ENCODE measurements at regions not wholly inside any gene's neighbourhood (a gene's known extent, or its start where the extent isn't known, plus 50 kb on each side); places are given as distances from the start of the nearest gene placed in this dataset.

DNA sequence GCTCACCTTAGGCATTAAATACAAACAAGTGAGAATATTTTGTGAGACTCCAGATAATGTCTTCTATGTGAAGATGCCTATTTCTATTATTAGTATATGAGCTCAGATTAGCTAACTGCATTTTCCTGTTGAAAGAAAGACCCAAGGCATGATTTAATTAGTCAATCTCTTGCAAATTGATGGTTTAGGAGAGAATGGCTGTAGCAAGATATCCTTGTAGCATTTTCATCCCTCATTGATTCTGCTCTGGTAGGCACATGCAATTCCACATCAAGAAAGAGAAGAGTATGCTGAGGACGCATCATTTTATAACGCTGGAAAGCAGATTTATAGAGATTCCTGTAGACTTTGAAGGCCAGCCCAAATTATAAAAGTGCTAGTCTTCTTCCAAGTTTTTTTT, 332.0 kb downstream of the SOX11 start:
- H3K4me3 ChIP-seq (ENCODE audit: low read length), result no peak overlapping the region
- DNase-seq (ENCODE audit: low read depth, low spot score), result no peak

DNA sequence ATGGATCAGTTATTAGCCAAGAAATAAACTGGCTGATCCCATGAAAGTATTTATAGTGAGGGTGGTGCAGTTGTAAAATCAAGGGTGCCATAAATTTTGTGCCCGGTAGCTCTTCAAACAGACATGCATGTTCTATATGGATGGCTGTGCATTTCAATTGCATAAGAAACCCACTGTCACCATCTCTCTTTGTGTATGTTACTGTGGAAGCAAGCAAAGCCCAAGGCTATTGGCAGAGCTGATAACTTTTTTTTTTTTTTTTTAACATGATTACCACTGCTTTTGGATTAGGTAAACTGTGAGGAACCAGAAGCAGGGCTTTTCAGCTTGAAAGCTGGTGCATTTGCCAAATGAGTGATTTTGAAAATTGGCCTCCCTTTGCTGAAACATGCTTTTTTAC, 332.6 kb downstream of the SOX11 start:
- no peak overlapping the region for H3K4me3 ChIP-seq (ENCODE audit: low read length)
- no peak for DNase-seq (ENCODE audit: low read depth, low spot score)

DNA sequence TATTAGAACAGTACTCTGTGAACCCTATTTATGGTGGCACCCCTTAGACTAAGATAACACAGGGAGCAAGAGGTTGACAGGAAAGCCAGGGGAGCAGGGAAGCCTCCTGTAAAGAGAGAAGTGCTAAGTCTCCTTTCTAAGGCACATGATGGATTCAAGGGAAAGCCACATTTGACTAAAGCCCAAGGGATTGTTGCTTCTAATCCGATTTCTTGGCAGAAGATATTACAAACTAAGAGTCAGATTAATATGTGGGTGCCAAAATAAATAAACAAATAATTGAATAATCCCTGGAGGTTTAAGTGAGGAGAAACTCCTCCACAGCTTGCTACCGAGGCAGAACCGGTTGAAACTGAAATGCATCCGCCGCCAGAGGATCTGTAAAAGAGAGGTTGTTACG, 333.2 kb downstream of the SOX11 start:
- DNase-seq (ENCODE audit: low read depth, low spot score), result no peak
- no peak overlapping the region for H3K4me3 ChIP-seq (ENCODE audit: low read length)

DNA sequence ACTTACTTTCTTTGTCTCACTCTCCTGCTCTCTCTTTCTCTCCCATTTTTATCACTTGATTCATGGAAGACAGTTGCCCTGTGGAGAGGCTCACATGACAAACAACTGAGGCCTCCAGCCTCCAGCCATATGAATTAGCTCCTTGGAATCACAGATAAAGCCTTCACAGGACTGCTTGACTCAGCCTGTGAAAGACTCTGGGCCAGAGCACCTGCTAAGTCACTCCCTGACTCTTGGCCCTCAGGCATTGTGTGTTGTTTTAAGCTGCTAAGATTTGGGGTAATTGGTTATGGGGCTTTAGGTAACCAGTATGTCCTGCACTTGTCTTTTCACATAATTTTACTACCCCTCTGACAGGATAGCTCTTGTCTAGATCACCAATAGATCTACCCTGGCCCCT, 334.9 kb downstream of the SOX11 start:
- H3K4me3 ChIP-seq (ENCODE audit: low read length), result no peak overlapping the region
- no peak for DNase-seq (ENCODE audit: low read depth, low spot score)

DNA sequence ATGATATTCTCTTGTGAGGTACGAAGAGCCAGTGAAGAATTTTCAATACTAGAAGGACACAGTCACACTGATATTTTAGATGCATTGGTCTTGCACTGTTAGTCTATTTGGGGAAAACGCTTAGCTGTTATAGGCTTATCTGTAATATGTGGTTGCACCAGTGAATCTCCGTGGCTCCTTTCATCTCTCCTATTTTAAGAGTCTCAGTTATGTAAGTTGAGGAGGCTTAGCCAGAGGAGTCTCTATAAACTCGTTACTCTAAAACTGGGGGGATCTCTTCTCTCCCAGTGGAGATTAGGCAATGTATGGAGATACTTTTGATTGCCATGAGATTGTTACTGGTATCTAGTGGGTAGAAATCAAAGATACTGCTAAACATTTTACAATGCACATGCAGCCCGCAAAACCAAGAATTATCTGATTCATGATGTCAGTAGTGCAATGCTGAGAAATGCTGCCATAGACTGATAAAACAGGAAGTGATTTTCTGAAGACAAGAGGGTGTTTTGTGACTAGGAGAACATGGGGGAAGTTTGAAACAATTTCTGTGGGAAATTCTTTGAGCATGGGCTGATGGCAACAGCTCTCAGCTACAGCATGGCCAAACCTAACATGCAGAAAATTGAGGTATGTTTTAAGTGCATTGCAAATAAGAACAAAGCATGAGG, 339.1 kb downstream of the SOX11 start:
- peak; percentile 66 for DNase-seq (ENCODE audit: low read depth, low spot score)
- no peak overlapping the region for H3K4me3 ChIP-seq (ENCODE audit: low read length)

DNA sequence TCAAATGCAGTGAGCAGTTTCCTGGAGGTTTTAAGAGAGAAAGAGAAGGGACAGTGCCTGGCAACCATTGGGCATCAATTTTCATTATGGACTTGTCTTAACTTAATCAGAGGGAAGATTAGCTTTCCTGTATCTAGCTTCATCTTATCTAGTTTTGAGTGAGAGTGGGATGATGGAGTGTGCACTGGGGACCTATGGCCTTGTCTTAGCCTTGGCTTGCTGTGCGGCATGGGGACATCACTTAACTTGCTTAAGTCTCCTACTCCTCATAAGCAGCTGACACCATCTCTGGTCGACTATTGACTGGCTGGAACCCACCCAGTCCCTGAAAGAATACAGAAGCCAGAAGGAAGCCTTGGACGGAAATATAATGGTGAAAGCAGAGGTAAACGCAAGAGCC, 344.0 kb downstream of the SOX11 start:
- no peak overlapping the region for H3K4me3 ChIP-seq (ENCODE audit: low read length)
- DNase-seq (ENCODE audit: low read depth, low spot score), result no peak

DNA sequence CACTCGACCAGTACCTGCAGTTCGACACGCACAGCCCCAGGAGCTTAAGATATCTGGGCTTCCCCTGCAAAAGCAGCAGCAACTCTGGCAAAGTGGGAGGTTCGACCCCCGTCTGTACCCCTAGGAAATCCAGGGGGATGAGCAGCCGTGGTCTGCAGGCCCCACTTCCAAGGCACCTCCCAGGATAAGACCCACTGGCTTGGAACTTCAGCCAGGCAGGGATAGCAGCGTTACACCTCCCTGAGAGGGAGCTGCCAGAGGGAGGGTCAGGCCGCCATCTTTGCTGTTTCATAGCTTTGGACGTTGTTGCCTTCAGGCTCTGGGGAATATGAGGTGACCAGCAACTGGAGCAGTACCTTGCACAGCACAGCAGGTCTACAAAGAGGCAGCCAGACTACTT, 351.1 kb downstream of the SOX11 start:
- DNase-seq (ENCODE audit: low read depth, low spot score), result no peak
- H3K4me3 ChIP-seq (ENCODE audit: low read length), result no peak overlapping the region

DNA sequence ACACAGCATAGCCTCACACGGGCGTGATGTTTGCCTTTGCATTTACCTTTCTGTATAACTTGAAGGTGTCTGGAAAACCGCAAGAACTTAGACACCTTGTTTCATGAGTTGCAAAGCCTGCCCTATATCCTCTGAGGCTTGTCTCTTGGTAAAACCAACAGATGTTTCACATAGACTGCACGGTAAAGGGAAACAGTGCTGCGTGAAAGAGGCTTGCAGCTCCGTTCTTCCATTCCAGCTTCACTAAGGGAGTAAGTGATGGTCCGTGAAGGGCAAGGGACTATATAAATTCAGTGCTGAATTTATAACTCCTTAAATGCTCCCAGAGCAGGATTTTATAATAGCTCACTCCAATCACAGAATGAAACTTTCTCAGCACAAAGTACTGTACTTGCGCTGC, 360.5 kb downstream of the SOX11 start:
- DNase-seq (ENCODE audit: low read depth, low spot score), result no peak
- no peak overlapping the region for H3K4me3 ChIP-seq (ENCODE audit: low read length)

DNA sequence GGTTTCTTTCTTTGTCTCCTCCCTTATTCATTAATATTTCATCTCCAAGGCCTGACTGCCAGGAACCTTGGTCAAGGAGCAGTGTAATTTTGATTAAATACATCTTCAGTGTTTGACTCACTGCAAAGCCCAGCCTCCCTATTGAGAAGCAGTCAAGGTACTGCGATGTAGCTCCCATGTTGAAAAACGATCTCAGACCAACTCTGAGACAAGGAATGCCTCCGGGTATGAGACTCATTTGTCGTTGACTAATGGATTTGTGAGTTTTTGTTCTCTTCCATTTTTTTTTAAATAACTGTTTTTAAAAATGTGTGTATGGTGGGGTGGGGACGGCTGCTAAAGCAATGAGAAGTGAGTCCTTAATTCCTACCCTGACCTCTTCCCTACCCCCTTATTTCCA, 361.6 kb downstream of the SOX11 start:
- no peak overlapping the region for H3K4me3 ChIP-seq (ENCODE audit: low read length)
- no peak for DNase-seq (ENCODE audit: low read depth, low spot score)

DNA sequence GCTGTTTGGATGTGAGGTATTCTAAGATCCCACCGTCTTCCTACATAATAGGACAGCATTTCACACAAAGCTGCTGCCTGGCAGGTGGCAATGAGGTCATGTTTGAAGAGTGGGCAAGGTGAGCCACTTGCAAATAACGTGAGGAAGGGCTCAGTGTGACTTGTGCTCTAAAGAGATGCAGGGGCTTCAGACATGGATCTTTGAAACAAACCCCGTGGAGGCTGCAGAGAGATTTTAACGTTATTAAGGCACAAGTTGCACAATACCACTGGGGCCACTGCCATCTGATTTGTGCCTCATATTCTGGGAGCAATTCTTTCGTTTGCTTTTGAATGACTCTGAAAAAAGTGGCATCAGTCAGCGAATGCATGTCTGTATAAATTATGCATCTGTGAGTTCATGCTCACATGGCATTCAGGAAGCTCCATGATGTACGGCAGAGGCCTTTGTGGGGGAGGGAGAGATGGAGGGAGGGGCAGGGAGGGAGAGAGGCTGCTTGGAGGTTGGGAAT, 362.0 kb downstream of the SOX11 start:
- no peak for DNase-seq (ENCODE audit: low read depth, low spot score)

DNA sequence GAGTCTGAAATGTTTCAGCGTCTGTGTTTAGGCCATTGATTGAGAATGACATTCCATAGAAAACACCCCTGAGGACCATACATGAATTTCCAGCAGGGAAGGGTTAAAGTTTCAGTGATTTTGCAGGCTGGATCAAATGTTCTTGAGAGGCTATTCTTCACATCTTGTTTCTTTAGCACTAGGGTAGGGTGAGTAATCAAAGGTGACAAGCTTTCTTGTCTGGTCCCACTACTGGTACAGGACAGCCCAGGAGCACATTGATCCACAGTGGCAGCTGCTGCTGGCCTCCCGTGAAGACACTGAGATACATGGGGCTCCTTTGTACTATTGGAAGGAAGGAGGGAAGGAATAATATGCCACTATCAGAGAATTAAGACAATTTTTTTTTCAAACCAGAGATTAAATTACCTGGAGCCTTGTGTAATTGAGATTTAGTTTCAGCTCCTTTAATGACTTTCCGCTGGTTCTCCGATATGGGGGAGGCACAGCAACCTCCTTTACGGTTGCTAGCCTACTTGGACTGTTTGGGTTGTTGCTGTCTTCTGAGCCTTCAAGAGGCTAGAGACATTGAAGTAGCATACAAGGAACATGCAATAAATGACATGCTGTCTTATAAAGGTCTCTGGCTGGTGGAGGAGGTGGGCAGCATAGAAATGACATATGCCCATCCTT, 368.9 kb downstream of the SOX11 start:
- no peak for DNase-seq (ENCODE audit: low read depth, low spot score)
- H3K4me3 ChIP-seq (ENCODE audit: low read length), result no peak overlapping the region

More for the DNA sequence above, 362.0 kb downstream of the SOX11 start:
- no peak overlapping the region for H3K4me3 ChIP-seq (ENCODE audit: low read length)

DNA sequence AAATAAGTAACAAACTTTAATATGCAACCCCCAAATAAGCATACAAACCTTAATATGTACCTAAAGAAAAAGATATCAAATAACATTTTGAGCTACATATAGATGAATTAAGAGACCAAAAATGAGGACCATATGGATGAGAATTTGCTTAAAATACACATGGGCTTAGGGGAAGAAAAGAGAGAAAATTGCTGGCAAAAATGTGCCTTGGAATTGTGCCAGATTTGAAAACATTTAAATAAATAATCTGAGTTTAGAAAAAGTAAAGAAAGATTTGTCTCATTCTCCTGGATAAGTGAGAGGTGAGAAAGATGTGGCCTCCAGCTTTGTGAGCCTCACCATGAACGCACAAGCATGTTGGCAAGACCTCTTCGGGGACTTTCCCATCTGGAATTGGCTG, 372.6 kb downstream of the SOX11 start:
- no peak for DNase-seq (ENCODE audit: low read depth, low spot score)
- H3K4me3 ChIP-seq (ENCODE audit: low read length), result no peak overlapping the region

DNA sequence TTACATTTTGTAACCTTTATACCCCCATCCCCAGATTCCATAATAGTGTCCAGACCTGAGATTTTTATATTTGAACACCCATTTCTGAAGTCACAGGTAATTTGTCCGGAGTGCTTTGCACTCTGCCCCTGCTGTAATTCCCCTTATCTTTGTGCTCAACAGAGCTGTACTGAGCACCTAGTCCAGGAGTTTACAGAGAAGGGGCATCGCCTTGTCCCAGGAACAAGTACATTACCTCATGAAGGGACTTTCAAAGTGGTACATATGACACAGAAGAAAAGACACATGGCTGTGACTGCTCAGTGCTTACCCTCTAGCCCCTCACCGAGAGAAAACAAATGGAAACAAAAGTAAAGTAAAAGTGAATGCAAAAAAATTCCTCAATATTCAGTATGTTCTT, 373.5 kb downstream of the SOX11 start:
- DNase-seq (ENCODE audit: low read depth, low spot score), result no peak
- no peak overlapping the region for H3K4me3 ChIP-seq (ENCODE audit: low read length)

DNA sequence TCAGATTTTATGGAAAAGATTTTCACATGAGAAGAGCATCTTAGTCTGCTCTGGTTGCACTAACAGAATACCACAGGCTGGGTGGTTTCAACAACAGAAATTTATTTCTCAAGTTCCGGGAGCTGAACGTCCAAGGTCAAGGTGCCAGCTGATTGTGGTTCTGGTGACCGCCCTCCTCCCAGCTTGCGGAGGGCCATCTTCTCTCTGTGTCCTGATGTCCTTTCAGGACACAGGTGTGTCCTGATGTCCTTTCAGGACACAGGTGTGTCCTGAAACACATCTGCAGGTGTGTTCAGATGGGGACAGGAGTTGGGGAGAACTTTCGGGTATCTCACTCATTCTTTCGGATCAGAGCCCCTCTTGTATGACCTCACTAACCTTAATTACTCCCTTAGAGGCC, 374.9 kb downstream of the SOX11 start:
- no peak for DNase-seq (ENCODE audit: low read depth, low spot score)
- H3K4me3 ChIP-seq (ENCODE audit: low read length), result no peak overlapping the region

DNA sequence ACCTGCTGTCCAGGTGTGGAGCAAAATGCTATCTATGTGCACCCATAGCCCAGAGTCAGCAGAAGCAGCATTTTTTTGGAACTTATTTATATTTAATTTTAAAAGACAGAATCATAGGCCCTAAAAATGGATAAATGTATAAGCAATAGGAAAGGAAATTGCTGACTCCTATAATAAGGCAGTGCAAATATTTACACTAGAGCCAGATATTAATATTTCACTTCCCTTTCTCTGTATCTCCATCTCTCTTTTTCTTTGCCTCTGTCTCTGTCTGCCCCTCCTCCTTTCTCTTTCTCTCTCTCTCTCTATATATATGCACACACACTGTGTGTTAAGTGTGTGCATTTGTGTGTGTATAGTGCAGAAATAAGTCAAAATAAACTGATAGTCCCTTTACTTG, 375.6 kb downstream of the SOX11 start:
- no peak for DNase-seq (ENCODE audit: low read depth, low spot score)
- no peak overlapping the region for H3K4me3 ChIP-seq (ENCODE audit: low read length)

DNA sequence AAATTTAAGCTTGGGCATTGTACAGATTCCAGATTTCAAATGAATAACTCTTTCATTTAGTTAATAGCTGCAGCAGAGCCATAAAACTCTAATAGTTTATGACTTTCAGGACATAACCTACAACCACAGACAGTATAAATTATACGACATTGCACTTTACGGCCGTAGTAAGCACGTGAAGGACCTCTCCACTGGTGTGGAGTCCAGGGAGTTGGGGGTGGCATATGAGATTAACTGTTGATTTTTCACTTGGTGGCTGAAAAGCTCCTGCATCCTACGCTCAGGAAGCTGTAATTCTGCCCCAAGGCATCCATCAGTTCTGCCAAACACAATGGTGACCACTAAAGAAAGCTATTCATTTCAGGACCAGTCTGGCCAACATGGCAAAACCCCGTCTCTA, 376.2 kb downstream of the SOX11 start:
- no peak for DNase-seq (ENCODE audit: low read depth, low spot score)
- H3K4me3 ChIP-seq (ENCODE audit: low read length), result no peak overlapping the region

DNA sequence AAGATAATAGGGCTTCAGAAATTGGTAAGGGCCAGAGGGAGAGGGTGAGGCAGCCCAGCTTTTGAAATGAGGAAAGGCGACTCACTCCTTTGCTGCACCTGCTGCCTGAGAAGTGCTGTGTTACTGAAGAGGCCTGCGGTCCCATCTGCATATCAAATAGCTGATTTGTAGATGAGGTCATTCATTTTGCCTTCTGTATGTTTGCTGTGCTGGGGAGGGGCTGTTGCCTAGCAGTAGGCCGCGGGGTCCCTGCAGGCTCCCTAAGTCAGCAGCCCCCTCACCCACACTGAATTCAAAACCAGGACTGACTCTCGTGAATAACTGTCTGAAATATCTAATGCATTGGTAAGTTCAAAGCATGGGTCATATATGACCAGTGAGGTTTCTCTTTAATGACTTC, 377.2 kb downstream of the SOX11 start:
- H3K4me3 ChIP-seq (ENCODE audit: low read length), result no peak overlapping the region
- DNase-seq (ENCODE audit: low read depth, low spot score), result no peak

DNA sequence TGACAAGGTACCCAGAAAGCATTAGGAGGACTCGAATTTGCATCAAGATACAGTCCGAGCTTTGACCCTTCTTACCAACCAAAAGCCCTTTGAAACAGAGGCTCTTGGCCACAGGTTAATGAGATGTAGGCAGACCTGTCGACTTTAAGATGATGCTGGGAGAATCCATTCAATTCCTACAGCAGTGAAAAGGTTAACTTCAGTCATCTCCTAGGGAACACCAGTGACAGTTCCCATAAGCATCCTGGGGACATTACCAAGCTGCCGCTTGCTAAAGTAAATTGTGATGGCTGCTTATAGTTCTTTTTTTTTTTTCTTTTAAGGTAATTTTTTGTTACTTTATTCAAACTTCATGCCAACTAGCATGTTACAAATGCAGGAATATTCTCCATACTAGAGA, 379.3 kb downstream of the SOX11 start:
- no peak overlapping the region for H3K4me3 ChIP-seq (ENCODE audit: low read length)
- DNase-seq (ENCODE audit: low read depth, low spot score), result no peak

DNA sequence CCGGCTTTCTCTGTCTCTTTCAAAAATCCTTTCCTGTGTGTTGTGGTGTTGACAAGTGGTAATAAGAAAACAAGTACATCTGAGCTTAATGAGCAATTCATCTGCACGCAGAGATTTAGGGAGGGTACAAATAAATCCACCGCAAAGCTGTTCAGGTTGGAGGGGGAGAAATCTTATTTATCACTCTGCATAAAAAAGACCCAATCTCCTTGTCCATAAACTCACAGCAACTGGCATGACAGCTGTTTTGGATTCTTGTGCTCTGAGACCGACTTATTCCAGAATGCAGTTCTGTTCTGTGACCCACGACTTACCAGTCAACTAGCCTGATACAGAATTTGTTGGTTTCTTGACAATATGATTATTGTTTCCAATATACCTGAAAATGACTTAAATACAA, 380.1 kb downstream of the SOX11 start:
- H3K4me3 ChIP-seq (ENCODE audit: low read length), result no peak overlapping the region
- no peak for DNase-seq (ENCODE audit: low read depth, low spot score)

DNA sequence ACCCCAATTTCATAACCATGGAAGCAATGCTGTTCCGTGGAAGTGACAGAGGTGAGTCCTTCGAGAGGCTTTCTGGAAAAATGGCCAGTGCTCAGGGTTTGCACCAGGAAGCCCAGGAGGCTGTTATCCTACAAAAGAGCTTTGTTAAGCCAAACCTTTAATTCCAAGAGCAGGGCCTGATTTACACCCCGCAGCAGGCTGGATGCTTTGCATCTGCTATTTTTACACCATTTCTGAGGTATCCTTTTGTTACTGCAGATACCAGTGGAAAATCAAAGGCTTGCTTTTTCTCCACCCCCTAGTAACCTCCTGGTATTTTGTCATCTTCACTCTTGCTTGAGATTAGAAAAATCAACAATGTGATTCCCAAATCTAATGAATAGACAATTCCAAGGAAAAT, 380.6 kb downstream of the SOX11 start:
- no peak overlapping the region for H3K4me3 ChIP-seq (ENCODE audit: low read length)
- no peak for DNase-seq (ENCODE audit: low read depth, low spot score)

Measured in Jurkat, Clone E6-1 (cell line).